SU-DHL-6 (cell line): ENCODE measurements at regions not wholly inside any gene's neighbourhood (a gene's known extent, or its start where the extent isn't known, plus 50 kb on each side); places are given as distances from the start of the nearest gene placed in this dataset.

Experiments used
- H2AFZ ChIP-seq: fragments of 200-600 bp; sonication (generic); 2 replicates; pipeline ENCODE4 v1.6.1; 2014; ENCODE audit warnings: low read depth, mild to moderate bottlenecking, moderate library complexity, mixed read lengths, antibody characterized with exemption, low read length; ENCODE audit not compliant: severe bottlenecking
- H3F3A ChIP-seq: fragments of 200-600 bp; shearing (Covaris generic); 2 replicates; pipeline ENCODE4 v1.6.0; 2016; ENCODE audit warnings: antibody characterized with exemption, mild to moderate bottlenecking; ENCODE audit not compliant: insufficient read depth
- H3K27ac ChIP-seq: fragments of 200-600 bp; sonication (generic); 2 replicates; pipeline ENCODE4 v1.5.1; 2016; ENCODE audit warnings: low read depth, mild to moderate bottlenecking, low read length, moderate library complexity, mixed read lengths
- H3K27me3 ChIP-seq: fragments of 200-600 bp; sonication (generic), shearing (Covaris generic); 2 replicates; pipeline ENCODE4 v1.6.0; 2014; ENCODE audit warnings: mild to moderate bottlenecking, low read length
- H3K36me3 ChIP-seq: fragments of 200-600 bp; sonication (generic); 2 replicates; pipeline ENCODE4 v1.6.1; 2014; ENCODE audit warnings: mild to moderate bottlenecking, low read length, mixed read lengths
- H3K4me2 ChIP-seq: fragments of 300-600, 200-600 bp; shearing (Covaris generic), sonication (generic); 2 replicates; pipeline ENCODE4 v1.6.0; 2014; ENCODE audit warnings: low read length, low read depth, mild to moderate bottlenecking; ENCODE audit not compliant: poor library complexity, severe bottlenecking
- H3K4me3 ChIP-seq: fragments of 200-600 bp; sonication (generic); 2 replicates; pipeline ENCODE4 v1.5.1; 2014; ENCODE audit warnings: antibody characterized with exemption, low read length, mild to moderate bottlenecking, mixed read lengths; ENCODE audit not compliant: insufficient read depth, poor library complexity, severe bottlenecking
- H3K79me2 ChIP-seq: fragments of 200-600 bp; sonication (generic); 2 replicates; pipeline ENCODE4 v1.6.1; 2014; ENCODE audit warnings: mild to moderate bottlenecking, low read length, moderate library complexity; ENCODE audit not compliant: insufficient read depth
- H3K9ac ChIP-seq: fragments of 200-600 bp; sonication (generic); 2 replicates; pipeline ENCODE4 v1.7.0; 2014; ENCODE audit warnings: mild to moderate bottlenecking, low read length
- H3K9me2 ChIP-seq: fragments of 200-600 bp; sonication (generic); replicated peaks from 2 replicates; pipeline ENCODE4 v1.6.1; 2014; ENCODE audit warnings: low read length; ENCODE audit not compliant: insufficient read depth
- H3K9me3 ChIP-seq: fragments of 200-600 bp; sonication (generic); 2 replicates; pipeline ENCODE4 v1.6.1; 2014; ENCODE audit warnings: low read length, mixed read lengths; ENCODE audit not compliant: insufficient read depth
- H4K20me1 ChIP-seq: fragments of 200-600 bp; sonication (generic); 2 replicates; pipeline ENCODE4 v1.6.1; 2014; ENCODE audit warnings: low read depth, mild to moderate bottlenecking, antibody characterized with exemption, low read length, moderate library complexity, mixed read lengths
- EZH2phosphoT487 ChIP-seq: fragments of 200-600 bp; sonication (generic), shearing (Covaris generic); conservative IDR thresholded peaks from 2 replicates; pipeline ENCODE4 v1.6.1; 2018; ENCODE audit warnings: mild to moderate bottlenecking, antibody characterized with exemption, low read length, moderate library complexity, mixed read lengths
- TF ChIP-seq, protein P1 (sequence below): fragments of 200-600 bp; sonication (generic); IDR thresholded peaks from one replicate; pipeline ENCODE4 v1.5.1; 2017; ENCODE audit warnings: antibody characterized with exemption, mild to moderate bottlenecking, low read length, moderate library complexity; ENCODE audit not compliant: insufficient read depth, poor library complexity, severe bottlenecking

DNA sequence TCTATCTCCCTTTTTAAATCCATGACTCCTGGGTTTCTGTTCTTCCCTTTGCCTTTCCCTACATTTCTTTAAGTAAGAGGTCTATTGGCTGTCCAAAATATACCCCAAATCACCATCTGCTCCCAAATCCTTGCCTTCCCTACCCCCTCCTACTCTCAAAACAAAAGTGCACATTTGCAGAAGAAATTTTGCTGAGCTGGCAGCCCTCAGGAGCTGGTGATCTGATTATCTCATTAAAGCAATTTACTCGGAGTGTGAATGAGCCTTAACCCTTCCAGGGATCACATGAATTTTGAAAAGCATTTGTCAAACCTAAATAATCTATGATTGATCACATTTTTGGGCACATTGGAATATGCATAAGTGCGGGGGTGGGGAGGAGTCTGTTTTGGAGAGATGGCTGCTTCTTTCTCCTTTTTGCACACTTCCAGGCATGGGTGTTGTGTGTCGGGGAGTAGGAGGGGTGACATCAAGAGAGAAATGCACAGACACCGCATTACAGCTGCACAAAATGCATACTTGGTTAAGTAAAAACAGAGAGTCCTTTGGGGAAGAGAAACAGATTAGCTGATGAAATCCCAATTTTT lies 892.6 kb downstream of the TUSC7 start:
- no peaks in the 10 kb centered on the region for H3F3A ChIP-seq
- no peaks in the 10 kb centered on the region for H3K79me2 ChIP-seq
- H3K36me3 ChIP-seq = no peaks in the 10 kb centered on the region
- H3K9me2 ChIP-seq = no peaks in the 10 kb centered on the region
- H2AFZ ChIP-seq = no peak overlapping the region
- no peaks in the 10 kb centered on the region for H3K27me3 ChIP-seq
- H3K4me2 ChIP-seq = no peak overlapping the region
- no peak overlapping the region for H3K9ac ChIP-seq
- H3K9me3 ChIP-seq = no peaks in the 10 kb centered on the region
- TF ChIP-seq EZH2phosphoT487 = no peak
- TF ChIP-seq, protein P1, sequence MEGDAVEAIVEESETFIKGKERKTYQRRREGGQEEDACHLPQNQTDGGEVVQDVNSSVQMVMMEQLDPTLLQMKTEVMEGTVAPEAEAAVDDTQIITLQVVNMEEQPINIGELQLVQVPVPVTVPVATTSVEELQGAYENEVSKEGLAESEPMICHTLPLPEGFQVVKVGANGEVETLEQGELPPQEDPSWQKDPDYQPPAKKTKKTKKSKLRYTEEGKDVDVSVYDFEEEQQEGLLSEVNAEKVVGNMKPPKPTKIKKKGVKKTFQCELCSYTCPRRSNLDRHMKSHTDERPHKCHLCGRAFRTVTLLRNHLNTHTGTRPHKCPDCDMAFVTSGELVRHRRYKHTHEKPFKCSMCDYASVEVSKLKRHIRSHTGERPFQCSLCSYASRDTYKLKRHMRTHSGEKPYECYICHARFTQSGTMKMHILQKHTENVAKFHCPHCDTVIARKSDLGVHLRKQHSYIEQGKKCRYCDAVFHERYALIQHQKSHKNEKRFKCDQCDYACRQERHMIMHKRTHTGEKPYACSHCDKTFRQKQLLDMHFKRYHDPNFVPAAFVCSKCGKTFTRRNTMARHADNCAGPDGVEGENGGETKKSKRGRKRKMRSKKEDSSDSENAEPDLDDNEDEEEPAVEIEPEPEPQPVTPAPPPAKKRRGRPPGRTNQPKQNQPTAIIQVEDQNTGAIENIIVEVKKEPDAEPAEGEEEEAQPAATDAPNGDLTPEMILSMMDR = no peak
- no peaks in the 10 kb centered on the region for H4K20me1 ChIP-seq
- H3K27ac ChIP-seq = no peak overlapping the region
- no peak overlapping the region for H3K4me3 ChIP-seq

DNA sequence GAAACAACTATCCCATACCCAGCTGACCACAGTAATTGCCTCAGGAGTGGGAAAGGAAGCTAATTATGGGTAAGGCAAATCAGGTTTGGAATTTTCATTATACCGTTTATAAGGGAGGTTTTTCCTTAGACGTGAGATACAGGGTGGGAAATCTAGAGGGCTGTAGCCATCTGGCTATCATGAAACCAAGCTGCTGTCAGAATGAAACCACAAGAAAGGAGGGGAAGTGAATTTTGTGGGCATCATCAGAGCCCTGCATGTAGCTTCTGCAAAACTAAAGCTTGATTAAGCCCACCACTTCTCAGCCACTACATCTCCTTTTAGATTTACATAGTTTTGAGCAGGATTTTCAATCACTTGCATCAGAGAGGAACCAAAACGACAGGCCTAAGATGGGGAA lies 893.5 kb downstream of the TUSC7 start:
- Histone ChIP-seq H3K27me3 (no peaks in the 10 kb centered on the region), H4K20me1 (no peaks in the 10 kb centered on the region), H3K9me2 (no peaks in the 10 kb centered on the region), H3K4me2 (no peak overlapping the region), H2AFZ (no peak overlapping the region), H3K27ac (no peak overlapping the region), H3K9me3 (no peaks in the 10 kb centered on the region), H3K79me2 (no peaks in the 10 kb centered on the region), H3K9ac (no peak overlapping the region), H3K36me3 (no peaks in the 10 kb centered on the region), H3K4me3 (no peak overlapping the region), H3F3A (no peaks in the 10 kb centered on the region)
- TF ChIP-seq, protein P1 = no peak
- no peak for TF ChIP-seq EZH2phosphoT487

DNA sequence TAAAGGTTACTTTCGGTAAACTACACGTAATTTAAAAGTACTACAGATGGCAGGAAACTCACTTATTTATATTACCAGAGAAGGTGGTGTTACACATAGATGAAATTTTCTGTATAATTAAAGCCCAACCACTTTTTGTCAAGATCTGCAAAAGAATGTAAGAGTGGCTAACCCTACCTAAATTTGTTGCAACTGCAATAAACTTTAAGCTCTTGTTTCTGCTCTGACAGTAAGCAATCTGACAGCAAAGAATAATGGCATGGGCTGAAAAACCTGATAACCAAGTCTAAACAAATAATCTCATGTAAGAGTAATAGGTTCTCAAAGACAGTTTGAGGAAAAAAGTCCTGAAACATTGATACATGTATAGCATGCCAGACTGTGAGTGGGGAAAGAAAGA lies 897.3 kb downstream of the TUSC7 start:
- Histone ChIP-seq H3K27ac (no peak overlapping the region), H3K36me3 (no peaks in the 10 kb centered on the region), H3K79me2 (no peaks in the 10 kb centered on the region), H3K9ac (no peak overlapping the region), H2AFZ (no peak overlapping the region), H3F3A (no peaks in the 10 kb centered on the region), H3K4me2 (no peak overlapping the region), H3K9me3 (no peaks in the 10 kb centered on the region), H3K4me3 (no peak overlapping the region), H3K9me2 (no peaks in the 10 kb centered on the region), H3K27me3 (no peaks in the 10 kb centered on the region), H4K20me1 (no peaks in the 10 kb centered on the region)
- no peak for TF ChIP-seq EZH2phosphoT487
- TF ChIP-seq, protein P1 = no peak

DNA sequence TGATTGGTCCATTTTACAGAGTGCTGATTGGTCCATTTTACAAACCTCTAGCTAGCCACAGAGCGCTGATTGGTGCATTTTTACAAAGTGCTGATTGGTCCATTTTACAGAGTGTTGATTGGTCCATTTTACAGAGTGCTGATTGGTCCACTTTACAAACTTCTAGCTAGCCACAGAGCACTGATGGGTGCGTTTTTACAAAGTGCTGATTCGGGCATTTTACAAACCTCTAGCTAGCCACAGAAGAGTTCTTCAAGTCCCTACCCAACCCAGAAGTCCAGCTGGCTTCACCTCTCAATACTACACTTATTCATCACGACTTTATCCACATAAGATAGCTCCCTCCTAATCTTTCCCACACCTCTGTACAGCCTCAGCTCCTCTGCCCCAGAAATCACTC lies 899.8 kb downstream of the TUSC7 start:
- TF ChIP-seq, protein P1 = no peak
- TF ChIP-seq EZH2phosphoT487 = no peak
- Histone ChIP-seq H3K4me3 (no peak overlapping the region), H3K36me3 (no peaks in the 10 kb centered on the region), H3K9me2 (no peaks in the 10 kb centered on the region), H3K9ac (no peak overlapping the region), H3K4me2 (no peak overlapping the region), H3K9me3 (no peaks in the 10 kb centered on the region), H3K27ac (no peak overlapping the region), H2AFZ (no peak overlapping the region), H3K79me2 (no peaks in the 10 kb centered on the region), H3K27me3 (no peaks in the 10 kb centered on the region), H3F3A (no peaks in the 10 kb centered on the region), H4K20me1 (no peaks in the 10 kb centered on the region)
